RKO (cell line): ENCODE measurements at regions not wholly inside any gene's neighbourhood (a gene's known extent, or its start where the extent isn't known, plus 50 kb on each side); places are given as distances from the start of the nearest gene placed in this dataset.

Experiments
- DNase-seq: peaks from one replicate; pipeline ENCODE4 v3.0.0-alpha.2; 2016; ENCODE audit warnings: low spot score

- DNase-seq = no peak
Measured at GRCh38 chr20:60274717-60275116, 316.5 kb downstream of the CDH26 start.

GRCh38 chr20:60281295-60281694 lies 323.1 kb downstream of the CDH26 start:
- no peak for DNase-seq

- no peak for DNase-seq
Measured at GRCh38 chr20:60283281-60283680, 325.1 kb downstream of the CDH26 start.

- DNase-seq = no peak
Measured at GRCh38 chr20:60286764-60287163, 328.5 kb downstream of the CDH26 start.

GRCh38 chr20:60288945-60289344 lies 330.7 kb downstream of the CDH26 start:
- DNase-seq = no peak

GRCh38 chr20:60292001-60292520 lies 333.8 kb downstream of the CDH26 start:
- DNase-seq = no peak

- DNase-seq = no peak
Measured at GRCh38 chr20:60294632-60295031, 336.4 kb downstream of the CDH26 start.

- no peak for DNase-seq
Measured at GRCh38 chr20:60295214-60295613, 337.0 kb downstream of the CDH26 start.

GRCh38 chr20:60297649-60298048 lies 339.4 kb downstream of the CDH26 start:
- no peak for DNase-seq

- DNase-seq = no peak
Measured at GRCh38 chr20:60298647-60299046, 340.4 kb downstream of the CDH26 start.

GRCh38 chr20:60299951-60300350 lies 341.7 kb downstream of the CDH26 start:
- DNase-seq = no peak

GRCh38 chr20:60300374-60300773 lies 342.2 kb downstream of the CDH26 start:
- no peak for DNase-seq

GRCh38 chr20:60302875-60303274 lies 344.7 kb downstream of the CDH26 start:
- DNase-seq = no peak

- no peak for DNase-seq
Measured at GRCh38 chr20:60304026-60304590, 345.9 kb downstream of the CDH26 start.

GRCh38 chr20:60304931-60305330 lies 346.7 kb downstream of the CDH26 start:
- no peak for DNase-seq

- DNase-seq = no peak
Measured at GRCh38 chr20:60306105-60306504, 347.9 kb downstream of the CDH26 start.

- DNase-seq = no peak
Measured at GRCh38 chr20:60306551-60306950, 348.3 kb downstream of the CDH26 start.

- no peak for DNase-seq
Measured at GRCh38 chr20:60310560-60311349, 352.5 kb downstream of the CDH26 start.

- no peak for DNase-seq
Measured at GRCh38 chr20:60313191-60313590, 355.0 kb downstream of the CDH26 start.

- DNase-seq = no peak
Measured at GRCh38 chr20:60313614-60314013, 355.4 kb downstream of the CDH26 start.

- no peak for DNase-seq
Measured at GRCh38 chr20:60314727-60315126, 356.5 kb downstream of the CDH26 start.

- DNase-seq = no peak
Measured at GRCh38 chr20:60316476-60317158, 358.4 kb downstream of the CDH26 start.

GRCh38 chr20:60317401-60317800 lies 359.2 kb downstream of the CDH26 start:
- no peak for DNase-seq
